ENCODE measurements at regions not wholly inside any gene's neighbourhood (a gene's known extent, or its start where the extent isn't known, plus 50 kb on each side); places are given as distances from the start of the nearest gene placed in this dataset.

GRCh38 chr7:22663357-22663718 is 63.7 kb upstream of the IL6 start:
- H3K4me3 Mint-ChIP-seq = no peak overlapping the region

GRCh38 chr7:22662556-22663356 is 64.2 kb upstream of the IL6 start:
- no peak for DNase-seq
- Mint-ChIP-seq H3K27ac (peak overlapping the region; percentile 47), H3K4me1 (peaks cover 28% of the 10 kb centered on the region), H3K36me3 (no peaks in the 10 kb centered on the region), H3K27me3 (peaks cover 20% of the 10 kb centered on the region), H3K9me3 (no peaks in the 10 kb centered on the region), H3K4me3 (no peak overlapping the region)

More at GRCh38 chr7:22663357-22663718, 63.7 kb upstream of the IL6 start:
- Mint-ChIP-seq H3K9me3 (no peaks in the 10 kb centered on the region), H3K27me3 (peaks cover 24% of the 10 kb centered on the region), H3K36me3 (no peaks in the 10 kb centered on the region), H3K27ac (peak overlapping the region; percentile 2), H3K4me1 (peaks cover 30% of the 10 kb centered on the region)
- no peak for DNase-seq

GRCh38 chr7:22662036-22662435 is 65.0 kb upstream of the IL6 start:
- H3K27ac Mint-ChIP-seq = peak overlapping the region; percentile 47
- no peaks in the 10 kb centered on the region for H3K9me3 Mint-ChIP-seq
- peaks cover 27% of the 10 kb centered on the region for H3K4me1 Mint-ChIP-seq
- H3K4me3 Mint-ChIP-seq = no peak overlapping the region
- H3K27me3 Mint-ChIP-seq = peaks cover 14% of the 10 kb centered on the region
- no peaks in the 10 kb centered on the region for H3K36me3 Mint-ChIP-seq
- DNase-seq = no peak

- no peak for DNase-seq
- Mint-ChIP-seq H3K27me3 (peaks cover 18% of the 10 kb centered on the region), H3K4me3 (no peak overlapping the region), H3K9me3 (no peaks in the 10 kb centered on the region), H3K4me1 (peaks cover 22% of the 10 kb centered on the region), H3K27ac (no peak overlapping the region), H3K36me3 (no peaks in the 10 kb centered on the region)
Observed at GRCh38 chr7:22660732-22661131, 66.3 kb upstream of the IL6 start.

- no peaks in the 10 kb centered on the region for H3K9me3 Mint-ChIP-seq
- no peak for DNase-seq
- H3K27ac Mint-ChIP-seq = no peak overlapping the region
- H3K36me3 Mint-ChIP-seq = no peaks in the 10 kb centered on the region
- peaks cover 18% of the 10 kb centered on the region for H3K27me3 Mint-ChIP-seq
- H3K4me3 Mint-ChIP-seq = no peak overlapping the region
- peaks cover 20% of the 10 kb centered on the region for H3K4me1 Mint-ChIP-seq
Observed at GRCh38 chr7:22660293-22660692, 66.7 kb upstream of the IL6 start.

GRCh38 chr7:22659741-22660140 is 67.3 kb upstream of the IL6 start:
- Mint-ChIP-seq H3K27ac (no peak overlapping the region), H3K9me3 (no peaks in the 10 kb centered on the region), H3K36me3 (no peaks in the 10 kb centered on the region), H3K4me1 (peaks cover 20% of the 10 kb centered on the region), H3K4me3 (no peak overlapping the region), H3K27me3 (peaks cover 18% of the 10 kb centered on the region)
- no peak for DNase-seq

- Mint-ChIP-seq H3K36me3 (no peaks in the 10 kb centered on the region), H3K4me1 (peaks cover 12% of the 10 kb centered on the region), H3K4me3 (no peak overlapping the region), H3K27ac (no peak overlapping the region), H3K9me3 (no peaks in the 10 kb centered on the region), H3K27me3 (peaks cover 19% of the 10 kb centered on the region)
- no peak for DNase-seq
Observed at GRCh38 chr7:22658031-22658430, 69.0 kb upstream of the IL6 start.

GRCh38 chr7:22657479-22657878 is 69.5 kb upstream of the IL6 start:
- H3K9me3 Mint-ChIP-seq = no peaks in the 10 kb centered on the region
- no peaks in the 10 kb centered on the region for H3K36me3 Mint-ChIP-seq
- H3K4me3 Mint-ChIP-seq = no peak overlapping the region
- DNase-seq = no peak
- H3K27me3 Mint-ChIP-seq = peaks cover 21% of the 10 kb centered on the region
- no peak overlapping the region for H3K27ac Mint-ChIP-seq
- peaks cover 8% of the 10 kb centered on the region for H3K4me1 Mint-ChIP-seq

GRCh38 chr7:22655781-22656180 is 71.2 kb upstream of the IL6 start:
- Mint-ChIP-seq H3K36me3 (no peaks in the 10 kb centered on the region), H3K9me3 (no peaks in the 10 kb centered on the region), H3K27ac (no peak overlapping the region), H3K4me3 (no peak overlapping the region), H3K27me3 (peaks cover 16% of the 10 kb centered on the region), H3K4me1 (no peaks in the 10 kb centered on the region)
- no peak for DNase-seq

GRCh38 chr7:22654831-22655230 is 72.2 kb upstream of the IL6 start:
- no peaks in the 10 kb centered on the region for H3K36me3 Mint-ChIP-seq
- DNase-seq = no peak
- no peak overlapping the region for H3K4me3 Mint-ChIP-seq
- H3K4me1 Mint-ChIP-seq = no peaks in the 10 kb centered on the region
- no peaks in the 10 kb centered on the region for H3K9me3 Mint-ChIP-seq
- H3K27me3 Mint-ChIP-seq = peaks cover 21% of the 10 kb centered on the region
- H3K27ac Mint-ChIP-seq = no peak overlapping the region

GRCh38 chr7:22653951-22654350 is 73.0 kb upstream of the IL6 start:
- Mint-ChIP-seq H3K27ac (no peak overlapping the region), H3K4me1 (no peaks in the 10 kb centered on the region), H3K9me3 (no peaks in the 10 kb centered on the region), H3K4me3 (no peak overlapping the region), H3K27me3 (peaks cover 21% of the 10 kb centered on the region), H3K36me3 (peaks cover 1% of the 10 kb centered on the region)
- no peak for DNase-seq

GRCh38 chr7:22651534-22652243 is 75.3 kb upstream of the IL6 start:
- Mint-ChIP-seq H3K4me3 (no peak overlapping the region), H3K27me3 (peaks cover 29% of the 10 kb centered on the region), H3K36me3 (peaks cover 1% of the 10 kb centered on the region), H3K9me3 (peaks cover 9% of the 10 kb centered on the region), H3K27ac (no peak overlapping the region), H3K4me1 (no peaks in the 10 kb centered on the region)
- DNase-seq = no peak

- peaks cover 25% of the 10 kb centered on the region for H3K27me3 Mint-ChIP-seq
- peaks cover 15% of the 10 kb centered on the region for H3K9me3 Mint-ChIP-seq
- no peak for DNase-seq
- H3K27ac Mint-ChIP-seq = no peak overlapping the region
- H3K36me3 Mint-ChIP-seq = peaks cover 1% of the 10 kb centered on the region
- H3K4me3 Mint-ChIP-seq = no peak overlapping the region
- H3K4me1 Mint-ChIP-seq = no peaks in the 10 kb centered on the region
Observed at GRCh38 chr7:22651036-22651435, 76.0 kb upstream of the IL6 start.

GRCh38 chr7:22649686-22650085 is 77.3 kb upstream of the IL6 start:
- Mint-ChIP-seq H3K36me3 (peaks cover 4% of the 10 kb centered on the region), H3K27me3 (peaks cover 25% of the 10 kb centered on the region), H3K4me3 (no peak overlapping the region), H3K9me3 (peaks cover 19% of the 10 kb centered on the region), H3K27ac (no peak overlapping the region), H3K4me1 (no peaks in the 10 kb centered on the region)
- no peak for DNase-seq

GRCh38 chr7:22647451-22648257 is 79.3 kb upstream of the IL6 start:
- H3K4me3 Mint-ChIP-seq = no peak overlapping the region
- no peak overlapping the region for H3K27ac Mint-ChIP-seq
- peaks cover 5% of the 10 kb centered on the region for H3K36me3 Mint-ChIP-seq
- peaks cover 29% of the 10 kb centered on the region for H3K9me3 Mint-ChIP-seq
- H3K27me3 Mint-ChIP-seq = peaks cover 25% of the 10 kb centered on the region
- no peaks in the 10 kb centered on the region for H3K4me1 Mint-ChIP-seq
- no peak for DNase-seq

Measured in activated naive CD8-positive, alpha-beta T cell treated with anti-CD3 and anti-CD28 coated beads for 36 hours (primary cell).